GM21515 (cell line): ENCODE measurements at regions not wholly inside any gene's neighbourhood (a gene's known extent, or its start where the extent isn't known, plus 50 kb on each side); places are given as distances from the start of the nearest gene placed in this dataset.
"Not testable (repeated sequence)": the region's sequence is repeated elsewhere in the genome, so short reads cannot be mapped to it uniquely, and the experiment has no call there.

Experiments
- ATAC-seq: cut with Tn5 transposase; IDR thresholded peaks from one replicate; pipeline ENCODE4 v1.9.1; 2021; ENCODE audit not compliant: unreplicated experiment

DNA sequence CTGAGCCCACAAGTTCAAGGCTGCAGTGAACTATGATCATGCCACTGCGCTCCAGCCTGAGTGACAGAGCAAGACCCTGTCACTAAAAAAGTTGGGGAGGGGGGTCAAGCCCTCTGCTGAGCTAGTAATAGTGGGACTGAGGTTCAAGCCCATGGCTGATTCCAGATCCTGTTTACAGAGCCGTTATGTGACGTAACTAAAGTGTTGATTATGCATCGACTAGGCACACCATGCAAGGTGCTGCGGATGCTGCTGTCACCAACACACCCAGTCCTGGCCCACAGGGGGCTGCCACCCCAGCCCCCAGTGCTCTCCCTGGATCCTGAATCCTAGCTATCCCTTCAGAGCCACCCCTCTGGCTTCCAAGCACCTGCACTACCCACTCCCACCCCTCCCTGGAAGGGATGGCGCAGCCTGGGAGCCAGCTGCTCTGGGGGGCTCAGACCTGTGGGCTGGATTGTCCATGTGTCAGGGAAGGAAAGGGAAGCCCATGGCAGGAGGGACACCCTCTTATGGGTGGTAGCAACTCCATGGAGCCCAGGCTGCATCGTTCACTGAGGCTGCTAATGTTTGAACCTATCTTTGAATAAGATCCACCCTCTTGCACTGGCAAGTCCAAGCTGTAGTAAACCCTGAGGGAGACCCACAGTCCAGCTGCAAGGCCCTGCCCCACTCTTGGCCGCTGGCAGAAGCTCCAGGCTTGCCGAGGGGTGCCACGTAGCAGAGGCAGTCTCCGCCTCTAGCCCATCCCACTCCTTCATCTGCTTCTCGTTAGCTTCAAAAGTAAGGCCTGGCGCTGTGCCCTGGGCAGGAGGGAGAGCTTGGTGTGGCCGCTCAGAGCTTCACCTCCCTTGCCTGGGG lies 95.0 kb downstream of the SNX5 start:
- no peak for ATAC-seq

GRCh38 chr20:17872959-17873358 lies 95.6 kb downstream of the SNX5 start:
- no peak for ATAC-seq

GRCh38 chr20:17872434-17872833 lies 96.2 kb downstream of the SNX5 start:
- no peak for ATAC-seq

DNA sequence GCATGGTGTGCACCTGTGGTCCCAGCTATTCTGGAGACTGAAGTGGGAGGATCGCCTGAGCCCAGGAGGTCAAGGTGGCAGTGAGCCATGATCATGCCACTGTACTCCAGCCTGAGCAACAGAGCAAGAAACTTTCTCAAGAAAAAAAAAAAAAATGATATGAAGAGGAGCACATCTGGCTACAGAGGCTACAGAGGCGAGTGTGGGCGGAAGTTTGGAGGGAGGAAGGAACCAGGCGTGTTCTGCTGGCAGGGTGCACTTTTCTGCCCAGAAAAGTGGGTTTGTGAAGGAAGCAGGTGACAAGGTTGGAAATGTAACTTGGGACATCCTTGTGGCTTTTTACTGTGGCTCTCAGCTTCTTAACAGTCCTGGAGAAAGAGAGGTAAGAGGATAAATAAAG lies 96.7 kb downstream of the SNX5 start:
- ATAC-seq: no peak

GRCh38 chr20:17871181-17871580 lies 97.4 kb downstream of the SNX5 start:
- ATAC-seq: no peak

DNA sequence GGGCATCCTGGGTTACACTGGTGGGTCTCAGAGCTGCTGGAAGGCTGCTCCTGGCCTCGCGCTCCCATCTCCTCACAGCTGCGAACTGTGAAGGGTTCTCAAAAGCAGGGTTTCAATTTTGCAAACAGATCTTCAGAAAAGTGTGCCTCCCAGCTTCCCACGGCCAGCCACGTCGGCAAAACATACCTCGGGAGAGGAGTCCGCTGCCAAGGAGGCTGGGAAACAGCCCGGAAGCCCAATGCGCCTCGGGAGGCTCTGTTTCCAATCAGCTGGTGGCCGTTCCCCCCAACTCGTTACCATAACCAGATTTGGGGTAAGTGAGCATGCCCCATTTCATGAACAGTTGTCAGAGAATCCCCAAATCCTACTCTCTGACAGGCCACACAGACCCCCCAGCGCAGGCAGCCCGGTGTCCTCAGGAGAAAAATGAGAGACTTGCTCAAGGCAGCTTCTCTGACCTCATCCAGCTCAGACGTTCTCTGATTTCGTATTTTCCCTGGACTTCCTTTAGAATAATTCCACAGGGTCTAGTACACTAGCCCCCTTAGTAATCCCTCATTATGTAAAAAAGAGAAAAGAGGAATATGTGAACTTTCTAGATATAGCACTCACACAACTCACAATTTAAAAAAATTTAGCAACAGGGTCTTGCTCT lies 98.4 kb downstream of the SNX5 start:
- no peak for ATAC-seq

DNA sequence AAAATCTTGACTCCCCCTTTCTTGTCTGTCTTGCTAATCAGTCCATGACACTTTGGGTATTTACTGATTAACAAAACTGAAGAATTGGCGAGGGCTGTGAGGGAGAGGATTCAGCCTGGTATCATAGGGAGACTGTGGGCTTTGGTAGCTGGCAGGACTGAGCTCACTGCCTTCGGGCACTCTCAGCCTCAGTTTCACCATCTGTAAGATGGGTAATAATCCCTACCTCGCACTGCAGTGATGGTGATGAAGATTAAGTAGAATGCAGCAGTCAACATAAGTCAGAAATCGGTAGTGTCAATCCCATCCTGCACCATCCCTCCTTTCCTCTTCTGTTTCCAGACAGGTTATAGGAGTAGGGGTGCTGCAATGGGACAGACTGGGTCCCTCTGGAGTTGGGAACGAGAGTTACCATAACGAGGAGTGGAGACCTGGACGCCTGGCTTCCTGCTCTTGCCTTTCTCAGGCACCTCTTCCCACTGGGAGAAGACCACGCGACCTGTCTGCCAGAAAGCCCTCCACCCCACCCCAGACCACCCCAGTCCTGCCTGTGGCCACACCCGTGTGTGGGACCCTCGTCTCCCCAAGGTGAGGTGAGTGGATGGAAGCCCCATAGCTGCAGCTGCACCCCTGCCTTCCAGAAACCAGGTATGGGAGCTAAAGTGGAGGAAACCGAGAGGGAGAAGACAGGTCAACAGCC lies 99.1 kb downstream of the SNX5 start:
- ATAC-seq: no peak

GRCh38 chr20:17868700-17869231 lies 99.8 kb downstream of the SNX5 start:
- ATAC-seq: no peak

DNA sequence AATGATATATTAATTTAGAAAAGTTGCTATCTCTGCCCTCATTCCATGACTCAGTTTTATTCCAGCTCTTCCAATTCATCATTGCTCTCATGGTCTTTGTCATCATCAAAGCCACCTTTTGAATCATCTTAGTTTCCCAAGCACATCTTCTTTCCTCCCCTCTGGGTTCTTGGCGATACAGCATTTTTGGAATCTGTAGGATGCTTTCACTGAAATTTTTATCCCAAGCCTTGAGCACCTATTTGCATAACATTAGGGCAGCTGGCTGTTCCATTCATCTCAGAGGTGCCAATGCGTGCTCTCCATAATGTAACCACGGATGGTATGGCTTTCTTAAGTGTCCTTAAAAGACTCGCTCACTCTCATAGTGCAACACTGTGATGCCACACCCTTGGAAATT lies 100.4 kb downstream of the SNX5 start:
- no peak for ATAC-seq

DNA sequence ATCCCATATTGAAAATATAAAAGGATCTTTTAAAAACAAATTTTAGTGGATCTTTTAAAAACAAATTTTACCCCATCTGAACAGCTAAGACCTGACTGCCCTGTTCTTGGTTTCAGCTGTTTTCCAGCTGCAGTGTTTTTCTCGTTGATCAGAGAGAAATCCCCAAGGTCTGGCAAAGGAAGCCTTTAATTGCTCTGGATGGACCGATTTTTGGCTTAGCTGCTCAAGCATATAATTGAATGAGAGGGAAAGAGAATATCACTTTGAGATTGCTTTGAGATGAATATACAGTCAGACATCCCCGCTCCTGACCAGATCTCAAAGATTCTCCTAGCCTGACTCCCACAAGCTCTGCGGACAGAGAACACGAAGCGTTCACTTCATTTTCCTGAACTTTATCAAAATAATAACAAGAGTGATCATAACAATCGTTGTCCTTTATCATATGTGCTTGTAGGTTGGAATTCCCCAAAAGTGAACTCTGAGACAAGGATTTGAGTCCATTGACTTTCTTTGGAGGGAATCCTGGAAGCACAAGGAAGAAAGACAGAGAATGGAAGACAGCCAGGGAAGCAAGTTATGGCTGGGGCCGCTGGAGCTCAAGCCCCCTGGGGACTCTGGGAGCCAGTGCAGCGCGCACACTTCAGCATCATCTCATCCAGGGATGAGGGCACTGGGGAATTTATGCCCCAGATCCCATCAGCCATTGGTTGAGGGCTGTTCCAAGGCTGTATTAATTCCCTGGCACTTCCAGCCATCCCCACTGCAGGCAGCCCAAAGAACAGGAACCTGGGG lies 101.3 kb downstream of the SNX5 start:
- no peak for ATAC-seq

- ATAC-seq: no peak
These were observed 102.2 kb downstream of the SNX5 start for GRCh38 chr20:17866234-17867001.

GRCh38 chr20:17863577-17864292 lies 104.9 kb downstream of the SNX5 start:
- ATAC-seq: no peak

DNA sequence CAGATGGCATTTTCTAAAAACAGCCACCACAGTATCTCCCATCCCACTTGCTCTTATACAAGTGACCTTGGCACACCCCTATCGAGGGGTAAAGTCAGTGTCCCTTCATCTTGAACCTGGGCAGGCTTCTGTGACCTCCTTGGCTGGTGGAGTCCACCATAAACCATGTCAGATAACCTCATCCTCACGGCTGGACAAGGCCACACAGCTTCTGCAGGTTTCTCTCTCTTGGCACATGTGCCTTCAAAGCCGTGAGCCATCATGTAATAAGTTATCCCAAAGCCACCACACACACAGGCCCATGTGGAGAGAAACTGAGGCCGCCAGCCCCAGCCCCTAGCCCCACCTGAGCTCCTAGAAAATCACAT lies 105.4 kb downstream of the SNX5 start:
- no peak for ATAC-seq

GRCh38 chr20:17862171-17862570 lies 106.4 kb downstream of the SNX5 start:
- no peak for ATAC-seq

DNA sequence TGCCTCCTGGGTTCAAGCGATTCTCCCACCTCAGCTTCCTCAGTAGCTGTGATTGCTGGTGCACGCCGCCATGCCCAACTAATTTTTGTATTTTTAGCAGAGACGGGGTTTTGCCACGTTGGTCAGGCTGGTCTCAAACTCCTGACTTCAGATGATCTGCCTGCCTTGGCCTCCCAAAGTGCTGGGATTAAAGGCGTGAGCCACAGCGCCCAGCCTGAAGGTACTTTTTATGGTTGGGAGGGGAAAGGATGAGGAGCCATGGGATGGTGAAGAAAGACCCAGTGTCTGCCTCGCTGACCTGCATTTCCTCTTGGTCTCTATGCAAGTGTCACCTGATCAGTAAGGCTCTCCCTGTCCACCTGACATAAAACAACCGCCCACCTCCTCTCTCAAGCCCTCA lies 107.0 kb downstream of the SNX5 start:
- ATAC-seq: not testable (repeated sequence)

DNA sequence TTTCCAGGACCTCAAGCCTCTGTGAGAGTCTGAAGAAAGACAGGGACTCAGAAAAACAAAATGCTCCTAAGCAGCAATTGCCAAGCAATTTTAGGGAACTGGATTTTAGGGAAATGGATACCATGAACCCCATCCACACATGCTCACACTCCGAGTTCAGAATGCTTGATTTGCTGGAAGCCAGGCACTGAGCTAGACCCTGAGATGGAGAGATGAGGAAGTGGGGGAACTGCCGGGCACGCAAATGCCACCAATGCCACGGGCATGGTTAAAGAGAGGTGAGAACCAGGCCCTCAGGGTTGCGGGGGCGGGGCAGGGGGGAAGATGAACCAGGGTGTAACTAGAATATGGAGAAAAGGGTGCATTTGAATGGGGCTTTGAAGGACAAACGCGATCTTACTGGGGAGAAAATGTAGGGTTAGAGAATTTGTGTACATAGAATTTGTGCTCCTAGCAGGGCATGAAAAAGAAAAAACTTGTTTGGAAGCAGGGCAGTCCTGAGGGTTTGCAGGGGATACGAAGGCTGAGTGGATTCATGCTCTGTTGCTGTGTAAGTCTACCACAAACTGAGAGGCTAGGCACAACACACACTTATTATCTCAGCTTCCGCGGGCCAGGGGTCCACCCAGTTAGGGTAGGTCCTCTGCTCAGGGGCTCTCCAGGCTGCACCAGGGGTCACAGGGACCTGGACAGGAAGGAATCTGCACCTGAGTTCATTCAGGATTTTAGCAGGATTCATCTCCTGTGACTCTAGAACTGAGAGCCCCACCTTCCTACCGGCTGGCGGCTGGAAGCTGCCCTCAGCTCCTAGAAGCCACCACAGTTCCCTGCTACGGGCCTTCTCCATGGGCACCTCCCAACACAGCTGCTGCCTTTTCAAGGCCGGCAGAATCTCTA lies 108.0 kb downstream of the SNX5 start:
- ATAC-seq: no peak

- ATAC-seq: no peak
These were observed 108.9 kb downstream of the SNX5 start for GRCh38 chr20:17859616-17860232.

DNA sequence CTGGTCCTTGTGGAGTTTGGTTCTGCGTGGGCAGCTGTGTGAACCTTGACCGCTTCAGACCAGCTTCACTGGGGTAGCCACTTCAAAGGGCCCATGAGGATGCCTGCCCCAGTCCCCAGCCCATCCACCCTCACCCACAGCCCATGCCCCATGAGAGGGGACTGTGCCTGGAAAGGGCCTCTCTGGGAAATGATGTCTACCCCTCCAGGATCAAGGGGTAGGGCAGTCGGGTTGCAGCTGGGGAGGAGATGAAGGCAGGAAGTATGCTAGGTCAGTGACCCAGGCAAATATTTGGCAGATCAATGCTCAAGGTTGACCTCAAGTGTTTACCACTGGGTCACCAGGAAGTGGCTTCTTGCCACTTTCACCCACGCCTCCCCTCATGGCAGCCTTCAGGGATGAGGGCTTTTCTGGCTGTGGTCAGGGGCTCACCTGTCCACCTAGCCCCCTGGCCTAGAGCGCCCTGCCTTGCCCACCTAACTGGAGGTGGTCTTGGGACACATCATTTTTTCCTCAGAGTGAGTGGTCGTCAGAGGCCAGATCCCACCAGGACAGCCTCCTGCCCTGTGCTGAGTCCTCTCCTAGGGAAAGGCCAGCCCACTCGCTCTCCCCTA lies 109.5 kb downstream of the SNX5 start:
- no peak for ATAC-seq
